ENCODE measurements at regions not wholly inside any gene's neighbourhood (a gene's known extent, or its start where the extent isn't known, plus 50 kb on each side); places are given as distances from the start of the nearest gene placed in this dataset.

DNA sequence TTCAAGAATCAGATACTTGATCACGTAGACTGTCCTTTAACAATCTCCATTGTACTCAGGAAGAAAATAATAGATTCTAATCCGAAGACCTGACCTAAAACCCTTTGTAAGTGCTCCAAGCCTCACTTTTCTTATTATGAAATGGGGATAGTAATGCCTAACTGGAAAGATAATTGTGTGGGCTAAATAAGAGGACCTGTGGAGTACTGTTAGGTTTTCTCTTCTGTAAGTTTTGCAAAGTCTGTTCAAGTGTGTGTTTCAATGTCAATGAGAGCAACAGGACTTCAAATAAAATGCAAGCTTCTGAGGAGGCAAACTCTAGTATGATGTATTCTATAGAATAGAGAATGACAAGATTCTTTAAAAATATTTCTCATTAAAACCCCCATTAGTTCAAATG, 348.6 kb downstream of the USP25 start:
- intact Hi-C loops (cut with DNase I; ENCODE audit: low total_unique reads) = no loop called here

DNA sequence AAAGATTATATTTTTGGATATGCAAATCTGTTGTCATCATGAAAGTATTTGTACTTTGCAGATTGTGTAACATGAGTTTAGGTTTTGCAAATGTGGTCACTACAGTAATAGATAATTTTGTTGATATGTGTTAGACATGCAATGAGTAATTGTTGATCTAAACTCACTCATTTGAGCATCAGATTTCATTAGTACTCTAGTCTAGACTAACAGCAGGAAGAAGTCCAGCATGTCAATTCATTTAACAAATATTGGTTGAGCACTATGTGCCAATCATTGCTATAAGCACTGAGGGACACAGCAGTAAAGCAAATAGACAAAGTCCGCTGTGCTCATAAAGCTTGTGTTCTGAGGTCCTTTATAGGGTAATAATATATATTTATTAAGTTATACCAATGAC, 350.0 kb downstream of the USP25 start:
- TF ChIP-seq POLR2AphosphoS5 (IDR thresholded peaks at IDR 0.05) (no peak), POLR2A (IDR thresholded peaks at IDR 0.05) (no peak)
- TF ChIP-seq, protein P1, sequence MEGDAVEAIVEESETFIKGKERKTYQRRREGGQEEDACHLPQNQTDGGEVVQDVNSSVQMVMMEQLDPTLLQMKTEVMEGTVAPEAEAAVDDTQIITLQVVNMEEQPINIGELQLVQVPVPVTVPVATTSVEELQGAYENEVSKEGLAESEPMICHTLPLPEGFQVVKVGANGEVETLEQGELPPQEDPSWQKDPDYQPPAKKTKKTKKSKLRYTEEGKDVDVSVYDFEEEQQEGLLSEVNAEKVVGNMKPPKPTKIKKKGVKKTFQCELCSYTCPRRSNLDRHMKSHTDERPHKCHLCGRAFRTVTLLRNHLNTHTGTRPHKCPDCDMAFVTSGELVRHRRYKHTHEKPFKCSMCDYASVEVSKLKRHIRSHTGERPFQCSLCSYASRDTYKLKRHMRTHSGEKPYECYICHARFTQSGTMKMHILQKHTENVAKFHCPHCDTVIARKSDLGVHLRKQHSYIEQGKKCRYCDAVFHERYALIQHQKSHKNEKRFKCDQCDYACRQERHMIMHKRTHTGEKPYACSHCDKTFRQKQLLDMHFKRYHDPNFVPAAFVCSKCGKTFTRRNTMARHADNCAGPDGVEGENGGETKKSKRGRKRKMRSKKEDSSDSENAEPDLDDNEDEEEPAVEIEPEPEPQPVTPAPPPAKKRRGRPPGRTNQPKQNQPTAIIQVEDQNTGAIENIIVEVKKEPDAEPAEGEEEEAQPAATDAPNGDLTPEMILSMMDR (IDR thresholded peaks at IDR 0.05 in 8 of 11, conservative IDR thresholded peaks at IDR 0.05 in 3 of 11) = no peak
- H3K27ac ChIP-seq = no peak overlapping the region
- no peaks in the 10 kb centered on the region for H3K9me3 ChIP-seq
- WGBS, 5 donors = 86 to 100% (median 93%) methylated on average over 1 of the region's 1 CpG
- H3K4me3 ChIP-seq = no peak overlapping the region
- no peaks in the 10 kb centered on the region for H3K36me3 ChIP-seq
- H3K27me3 ChIP-seq (replicated peaks in 1 of 7) = no peaks in the 10 kb centered on the region
- no peak for DNase-seq
- intact Hi-C loops (cut with DNase I; ENCODE audit: low total_unique reads) = no loop called here
- no peaks in the 10 kb centered on the region for H3K4me1 ChIP-seq

More for the DNA sequence above, 348.6 kb downstream of the USP25 start:
- no peak overlapping the region for H3K27ac ChIP-seq
- H3K9me3 ChIP-seq = no peaks in the 10 kb centered on the region
- WGBS, 5 donors = 64 to 84% (median 78%) methylated on average over 2 of the region's 2 CpGs
- H3K4me3 ChIP-seq = no peak overlapping the region
- TF ChIP-seq POLR2A (IDR thresholded peaks at IDR 0.05) (no peak), POLR2AphosphoS5 (IDR thresholded peaks at IDR 0.05) (no peak)
- TF ChIP-seq, protein P1 (IDR thresholded peaks at IDR 0.05 in 8 of 11, conservative IDR thresholded peaks at IDR 0.05 in 3 of 11) = no peak
- H3K36me3 ChIP-seq = no peaks in the 10 kb centered on the region
- H3K4me1 ChIP-seq = no peaks in the 10 kb centered on the region
- no peak for DNase-seq
- no peaks in the 10 kb centered on the region for H3K27me3 ChIP-seq (replicated peaks in 1 of 7)

GRCh38 chr21:16081304-16081703, 351.5 kb downstream of the USP25 start:
- no peaks in the 10 kb centered on the region for H3K36me3 ChIP-seq
- H3K27me3 ChIP-seq (replicated peaks in 1 of 7) = no peaks in the 10 kb centered on the region
- H3K9me3 ChIP-seq = no peaks in the 10 kb centered on the region
- no peaks in the 10 kb centered on the region for H3K4me1 ChIP-seq
- TF ChIP-seq POLR2A (IDR thresholded peaks at IDR 0.05) (no peak), POLR2AphosphoS5 (IDR thresholded peaks at IDR 0.05) (no peak)
- TF ChIP-seq, protein P1 (IDR thresholded peaks at IDR 0.05 in 8 of 11, conservative IDR thresholded peaks at IDR 0.05 in 3 of 11) = no peak
- H3K27ac ChIP-seq = no peak overlapping the region
- intact Hi-C loops (cut with DNase I; ENCODE audit: low total_unique reads) = no loop called here
- WGBS, 5 donors = 62 to 83% (median 70%) methylated on average over 2 of the region's 2 CpGs
- no peak overlapping the region for H3K4me3 ChIP-seq
- no peak for DNase-seq

GRCh38 chr21:16082038-16082816, 352.4 kb downstream of the USP25 start:
- no peak for TF ChIP-seq POLR2AphosphoS5 (IDR thresholded peaks at IDR 0.05)
- TF ChIP-seq, protein P1 (IDR thresholded peaks at IDR 0.05 in 8 of 11, conservative IDR thresholded peaks at IDR 0.05 in 3 of 11) = peak in 6 of 11 experiments; percentile 19 to 51 (median 32)
- H3K27me3 ChIP-seq (replicated peaks in 1 of 7) = no peaks in the 10 kb centered on the region
- 42 to 50% (median 48%) methylated on average over 6 of the region's 6 CpGs for WGBS, 5 donors
- no peaks in the 10 kb centered on the region for H3K9me3 ChIP-seq
- no peak overlapping the region for H3K4me3 ChIP-seq
- H3K36me3 ChIP-seq = no peaks in the 10 kb centered on the region
- intact Hi-C loops (cut with DNase I; ENCODE audit: low total_unique reads) = no loop called here
- DNase-seq = no peak
- H3K27ac ChIP-seq = no peak overlapping the region
- H3K4me1 ChIP-seq = no peaks in the 10 kb centered on the region

Data from spleen (tissue), 11 donors.